Activated T-cell treated with anti-CD3 and anti-CD28 coated beads, Interleukin-2, amount 50 U/mL, for 4 hours (primary cell): ENCODE measurements at regions not wholly inside any gene's neighbourhood (a gene's known extent, or its start where the extent isn't known, plus 50 kb on each side); places are given as distances from the start of the nearest gene placed in this dataset.
"Not testable (repeated sequence)": the region's sequence is repeated elsewhere in the genome, so short reads cannot be mapped to it uniquely, and the experiment has no call there.

ENCODE experiments used
- ATAC-seq, 2 donors: fragments of 200-7000 bp; cut with Tn5 transposase; one replicate each; pipeline ENCODE4 v1.10.0; 2021
- DNase-seq: peaks from one replicate; pipeline ENCODE4 v3.0.0-alpha.2; 2020
- H3K27me3 Mint-ChIP-seq: one replicate; pipeline ENCODE4 v1.8.0; 2021; ENCODE audit warnings: low read depth, mixed read lengths
- H3K36me3 Mint-ChIP-seq: one replicate; pipeline ENCODE4 v1.8.0; 2022; ENCODE audit warnings: mixed read lengths; ENCODE audit not compliant: insufficient read depth
- H3K4me1 Mint-ChIP-seq: one replicate; pipeline ENCODE4 v1.8.0; 2021; ENCODE audit warnings: low read depth, mixed read lengths
- H3K4me3 Mint-ChIP-seq: one replicate; pipeline ENCODE4 v1.8.0; 2021; ENCODE audit warnings: mild to moderate bottlenecking, moderate library complexity, mixed read lengths
- H3K9me3 Mint-ChIP-seq: one replicate; pipeline ENCODE4 v1.8.0; 2021; ENCODE audit warnings: mixed read lengths

DNA sequence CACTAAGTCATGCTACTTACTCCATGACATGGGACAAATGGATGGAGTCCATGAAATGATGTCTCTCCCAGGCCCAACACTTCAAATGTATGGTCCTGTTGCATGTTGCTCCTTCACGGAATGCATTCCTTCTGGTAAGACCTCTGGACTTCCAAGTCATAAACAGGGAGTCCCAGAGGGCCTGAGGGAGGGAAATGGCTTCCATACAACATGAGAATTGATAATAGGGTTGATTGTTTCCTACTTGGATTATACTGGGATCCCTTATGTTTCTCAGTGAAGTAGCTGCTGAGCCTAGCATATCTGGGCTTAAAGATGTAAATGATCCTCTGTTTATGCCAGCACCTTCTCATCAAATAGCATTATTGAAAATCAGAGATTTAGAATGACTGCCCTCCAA lies 104.2 kb upstream of the MAGI3 start:
- ATAC-seq = no peak
- Mint-ChIP-seq H3K4me1 (no peaks in the 10 kb centered on the region), H3K27me3 (peaks cover 8% of the 10 kb centered on the region), H3K4me3 (no peak overlapping the region), H3K9me3 (no peaks in the 10 kb centered on the region), H3K36me3 (no peaks in the 10 kb centered on the region)
- no peak for DNase-seq

DNA sequence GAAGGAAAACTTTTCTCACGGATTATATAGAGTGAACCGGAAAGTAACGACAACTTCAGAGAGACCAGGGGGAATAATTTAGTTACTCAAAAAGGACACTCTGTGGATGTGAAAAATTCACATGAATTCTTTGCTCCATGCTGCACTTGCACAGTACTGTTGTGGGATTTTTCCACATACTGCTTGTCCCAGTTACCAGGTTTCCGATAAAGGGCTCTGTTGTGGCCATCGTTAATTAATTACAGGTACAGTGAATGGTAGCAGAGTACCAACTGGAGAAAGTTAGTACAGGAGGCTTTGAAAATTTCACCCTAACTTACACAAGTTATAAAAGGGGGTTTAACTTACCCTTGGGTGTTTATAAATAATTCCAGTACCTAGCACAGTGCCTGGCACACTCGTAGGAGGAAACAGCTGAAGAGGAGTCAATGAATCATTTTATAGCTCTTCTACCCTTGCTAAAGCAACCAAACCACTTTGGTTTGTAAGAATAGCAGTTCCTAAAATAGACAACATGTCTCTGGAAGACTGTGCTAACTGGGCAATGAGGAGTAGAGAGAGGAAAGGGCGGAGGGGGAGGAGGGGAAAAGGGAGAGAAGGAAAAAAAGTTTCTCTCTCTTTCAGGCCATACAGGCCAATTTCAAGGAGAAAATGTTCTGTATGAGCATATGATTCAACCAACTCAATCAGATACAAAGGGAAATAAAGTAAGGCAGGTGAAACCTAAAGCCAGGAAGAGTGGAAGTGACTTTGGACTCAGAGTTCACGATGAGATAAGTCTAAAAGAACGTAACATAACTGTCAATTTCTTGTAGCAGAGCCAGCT lies 98.3 kb upstream of the MAGI3 start:
- ATAC-seq (no peak), DNase-seq (no peak)
- no peak overlapping the region for H3K4me3 Mint-ChIP-seq
- H3K27me3 Mint-ChIP-seq = peaks cover 17% of the 10 kb centered on the region
- no peaks in the 10 kb centered on the region for H3K9me3 Mint-ChIP-seq
- H3K36me3 Mint-ChIP-seq = no peaks in the 10 kb centered on the region
- no peaks in the 10 kb centered on the region for H3K4me1 Mint-ChIP-seq

DNA sequence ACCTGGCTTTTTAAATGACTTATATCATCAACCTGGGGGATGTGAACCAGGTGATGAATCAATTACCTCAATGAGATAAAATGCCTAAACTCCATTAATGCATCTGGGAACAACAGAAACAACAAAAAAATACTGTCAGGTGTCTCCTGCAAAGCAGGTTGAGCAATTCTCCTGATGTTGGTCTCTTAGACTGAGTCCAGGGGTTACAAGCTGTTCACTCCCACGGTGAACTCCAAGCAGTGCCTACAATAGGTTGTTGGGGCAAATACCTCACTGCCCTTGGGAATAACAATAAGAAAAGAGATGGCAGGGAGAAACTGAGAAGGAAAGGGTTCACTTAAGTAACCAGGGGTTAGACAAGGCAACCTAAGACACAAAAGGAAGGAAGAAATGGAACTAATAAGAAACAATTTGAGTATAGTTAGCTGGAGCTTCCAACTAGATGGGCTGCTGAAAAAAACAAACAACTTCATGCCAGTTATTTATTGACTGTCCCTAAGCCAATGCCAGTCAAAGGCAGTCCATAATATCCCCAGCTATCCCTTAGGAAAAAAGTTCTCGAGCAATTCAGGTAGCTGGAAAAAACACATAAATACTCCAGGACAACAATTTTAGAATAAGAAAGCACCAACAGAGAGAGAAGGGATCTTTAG lies 97.6 kb upstream of the MAGI3 start:
- Mint-ChIP-seq H3K4me3 (no peak overlapping the region), H3K27me3 (peaks cover 17% of the 10 kb centered on the region), H3K36me3 (no peaks in the 10 kb centered on the region), H3K9me3 (no peaks in the 10 kb centered on the region), H3K4me1 (no peaks in the 10 kb centered on the region)
- ATAC-seq (no peak), DNase-seq (no peak)

DNA sequence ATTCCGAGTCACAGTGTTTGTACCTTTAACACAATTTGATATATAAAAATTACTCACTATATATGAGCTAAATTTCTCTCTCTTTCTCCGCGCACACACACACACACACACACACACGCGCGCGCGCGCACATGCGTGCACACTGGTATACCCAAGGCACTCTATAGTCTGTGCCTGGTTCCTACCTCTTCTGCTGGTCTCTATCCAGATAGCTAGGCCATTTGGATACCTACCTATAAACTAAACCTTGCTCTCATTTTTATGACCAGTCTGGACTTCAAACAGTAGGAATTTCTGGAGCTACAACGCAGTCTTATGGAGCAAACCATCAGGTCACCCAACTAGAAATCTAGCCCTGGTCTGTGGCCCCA lies 97.1 kb upstream of the MAGI3 start:
- no peak for DNase-seq
- Mint-ChIP-seq H3K4me1 (no peaks in the 10 kb centered on the region), H3K27me3 (peaks cover 17% of the 10 kb centered on the region), H3K4me3 (no peak overlapping the region), H3K36me3 (no peaks in the 10 kb centered on the region), H3K9me3 (no peaks in the 10 kb centered on the region)
- no peak for ATAC-seq

DNA sequence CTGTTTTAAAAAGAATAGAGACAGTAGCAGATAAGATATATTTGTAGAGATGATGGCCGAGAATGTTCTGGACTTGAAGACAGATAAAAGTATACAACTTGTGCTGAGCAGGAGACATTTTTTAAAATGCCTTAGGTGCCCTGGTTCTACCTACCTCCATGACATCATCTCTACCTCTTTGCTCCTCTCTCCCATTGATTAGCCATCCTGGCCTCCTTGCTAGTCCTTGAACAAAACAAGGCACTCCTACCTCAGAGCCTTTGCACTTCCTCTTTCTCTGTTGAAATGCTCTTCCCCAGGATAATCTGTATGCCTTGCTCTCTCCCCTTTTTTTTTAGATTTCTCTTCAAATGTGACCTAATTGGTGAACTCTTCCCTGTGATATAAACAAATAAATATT lies 92.6 kb upstream of the MAGI3 start:
- no peaks in the 10 kb centered on the region for H3K4me1 Mint-ChIP-seq
- H3K27me3 Mint-ChIP-seq = peaks cover 8% of the 10 kb centered on the region
- H3K4me3 Mint-ChIP-seq = no peak overlapping the region
- H3K9me3 Mint-ChIP-seq = no peaks in the 10 kb centered on the region
- H3K36me3 Mint-ChIP-seq = no peaks in the 10 kb centered on the region
- ATAC-seq (no peak), DNase-seq (no peak)

DNA sequence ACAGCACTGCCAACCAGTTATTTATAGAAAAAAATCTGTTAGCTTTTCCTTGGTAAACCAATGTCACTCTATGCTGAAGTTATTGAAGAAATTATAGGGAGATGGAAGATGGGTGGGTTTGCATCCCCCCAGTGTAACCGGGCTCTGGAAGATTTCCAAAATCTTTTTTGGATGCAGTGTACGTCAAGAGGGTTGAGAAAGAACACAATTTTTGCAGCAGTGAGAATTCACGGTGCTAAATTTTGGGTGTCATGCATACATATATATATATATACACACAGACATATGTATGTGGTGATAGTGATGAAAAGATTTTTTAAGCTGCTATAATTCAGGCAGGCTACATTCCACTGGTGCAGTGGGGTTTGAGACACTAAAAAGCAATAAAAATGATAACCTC lies 91.4 kb upstream of the MAGI3 start:
- ATAC-seq (no peak), DNase-seq (no peak)
- H3K36me3 Mint-ChIP-seq = no peaks in the 10 kb centered on the region
- no peak overlapping the region for H3K4me3 Mint-ChIP-seq
- H3K4me1 Mint-ChIP-seq = no peaks in the 10 kb centered on the region
- H3K27me3 Mint-ChIP-seq = peaks cover 3% of the 10 kb centered on the region
- no peaks in the 10 kb centered on the region for H3K9me3 Mint-ChIP-seq

DNA sequence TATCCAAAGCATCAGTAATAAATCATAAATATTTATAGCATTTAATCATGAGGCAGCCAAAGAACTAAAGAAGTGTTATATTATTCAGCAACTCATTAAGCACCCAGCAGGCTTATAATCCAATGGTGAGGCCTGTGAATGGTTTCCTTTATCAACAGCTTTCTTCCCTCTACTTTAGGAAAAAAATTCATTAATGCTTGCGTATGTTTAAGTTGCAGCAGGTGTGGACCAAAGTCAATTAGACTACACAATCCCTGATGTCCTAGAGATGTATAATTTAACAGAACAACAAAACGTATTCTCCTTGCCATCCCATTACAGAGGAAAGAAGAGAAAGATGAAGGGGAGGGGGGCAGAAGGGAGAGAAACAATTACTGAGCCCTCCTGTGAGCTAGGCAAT lies 87.7 kb upstream of the MAGI3 start:
- Mint-ChIP-seq H3K9me3 (no peaks in the 10 kb centered on the region), H3K4me1 (no peaks in the 10 kb centered on the region), H3K27me3 (no peaks in the 10 kb centered on the region), H3K36me3 (no peaks in the 10 kb centered on the region), H3K4me3 (no peak overlapping the region)
- ATAC-seq = no peak
- no peak for DNase-seq

DNA sequence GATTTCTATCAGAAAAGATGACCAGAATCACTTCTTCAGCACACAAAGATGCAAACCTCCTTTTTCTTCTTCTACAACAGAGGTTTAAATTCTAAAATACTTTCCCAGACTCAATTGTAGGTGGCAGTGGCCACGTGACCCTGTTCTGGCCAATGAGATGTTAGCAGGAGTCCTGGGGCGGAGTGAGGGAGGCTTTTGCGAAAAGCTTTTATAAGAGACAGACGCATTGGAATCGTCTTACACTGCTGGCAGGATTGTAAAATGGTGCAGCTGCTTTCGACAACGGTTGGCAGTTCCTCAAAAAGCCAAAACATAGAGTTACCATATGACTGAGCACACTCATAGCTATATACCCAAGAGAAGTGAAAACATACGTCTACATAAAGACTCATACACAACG lies 87.0 kb upstream of the MAGI3 start:
- H3K9me3 Mint-ChIP-seq = no peaks in the 10 kb centered on the region
- H3K4me1 Mint-ChIP-seq = peaks cover 2% of the 10 kb centered on the region
- ATAC-seq (no peak), DNase-seq (no peak)
- H3K27me3 Mint-ChIP-seq = no peaks in the 10 kb centered on the region
- H3K36me3 Mint-ChIP-seq = no peaks in the 10 kb centered on the region
- H3K4me3 Mint-ChIP-seq = no peak overlapping the region

DNA sequence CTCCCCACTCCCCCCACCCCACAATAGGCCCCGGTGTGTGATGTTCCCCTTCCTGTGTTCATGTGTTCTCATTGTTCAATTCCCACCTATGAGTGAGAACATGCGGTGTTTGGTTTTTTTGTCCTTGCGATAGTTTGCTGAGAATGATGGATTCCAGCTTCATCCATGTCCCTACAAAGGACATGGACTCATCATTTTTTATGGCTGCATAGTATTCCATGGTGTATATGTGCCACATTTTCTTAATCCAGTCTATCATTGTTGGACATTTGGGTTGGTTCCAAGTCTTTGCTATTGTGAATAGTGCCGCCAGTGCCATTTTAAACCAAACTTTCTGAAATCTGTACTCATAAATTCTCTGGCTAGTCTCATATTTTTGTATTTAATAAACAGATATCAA lies 85.3 kb upstream of the MAGI3 start:
- ATAC-seq, H3K4me3 Mint-ChIP-seq, H3K9me3 Mint-ChIP-seq, H3K4me1 Mint-ChIP-seq, DNase-seq, H3K36me3 Mint-ChIP-seq, H3K27me3 Mint-ChIP-seq: not testable (repeated sequence)

DNA sequence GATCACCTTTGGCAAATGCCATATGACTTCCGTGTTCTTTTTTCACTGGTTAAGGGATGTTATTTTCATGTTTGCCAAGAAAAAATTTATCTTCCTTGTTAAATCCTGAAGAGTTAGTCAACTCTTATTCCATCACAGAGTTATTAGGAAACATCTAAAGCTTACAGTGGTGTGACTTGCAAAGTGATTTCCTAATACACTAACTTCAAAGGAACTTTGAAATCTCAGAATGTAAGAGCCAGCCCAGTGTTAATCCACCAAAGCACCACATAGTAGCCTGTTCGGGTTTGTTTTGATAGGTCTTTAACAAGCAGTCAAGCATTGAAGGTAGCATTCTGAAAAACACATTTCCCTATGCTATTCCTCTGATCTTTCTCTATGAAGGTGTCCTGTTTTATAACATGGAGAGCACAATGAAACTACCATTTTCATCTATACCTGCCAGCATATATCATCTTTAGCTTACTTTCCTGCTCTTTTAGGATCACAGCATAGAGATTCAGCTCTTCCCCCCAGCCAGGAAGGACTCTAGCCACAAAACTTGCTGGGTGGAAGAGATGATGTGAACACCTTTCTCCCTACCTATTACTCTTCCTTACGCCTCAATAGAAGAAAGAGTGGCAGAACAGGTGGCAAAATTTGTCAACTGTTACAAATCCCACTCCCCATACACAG lies 82.4 kb upstream of the MAGI3 start:
- Mint-ChIP-seq H3K4me3 (no peak overlapping the region), H3K27me3 (peaks cover 22% of the 10 kb centered on the region), H3K36me3 (peaks cover 2% of the 10 kb centered on the region), H3K9me3 (peaks cover 9% of the 10 kb centered on the region), H3K4me1 (peaks cover 2% of the 10 kb centered on the region)
- no peak for DNase-seq
- no peak for ATAC-seq

DNA sequence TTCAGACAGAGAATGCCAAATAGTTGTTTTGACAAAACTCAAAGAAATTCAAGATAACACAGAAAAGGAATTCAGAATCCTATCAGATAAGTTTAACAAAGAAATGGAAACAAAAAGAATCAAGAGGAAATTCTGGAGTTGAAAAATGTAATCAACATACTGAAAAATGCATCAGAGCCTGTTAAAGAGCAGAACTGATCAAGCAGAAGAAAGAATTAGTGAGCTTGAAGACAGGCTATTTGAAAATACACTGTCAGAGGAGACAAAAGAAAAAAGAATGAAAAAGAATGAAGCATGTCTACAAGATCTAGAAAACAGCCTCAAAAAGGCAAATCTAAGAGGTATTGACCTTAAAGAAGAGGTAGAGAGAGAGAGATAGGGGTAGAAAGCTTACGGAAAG lies 77.7 kb upstream of the MAGI3 start:
- not testable (repeated sequence) for ATAC-seq, H3K4me1 Mint-ChIP-seq, DNase-seq, H3K36me3 Mint-ChIP-seq, H3K4me3 Mint-ChIP-seq
- Mint-ChIP-seq H3K27me3 (peaks cover 26% of the 10 kb centered on the region), H3K9me3 (peaks cover 19% of the 10 kb centered on the region)

DNA sequence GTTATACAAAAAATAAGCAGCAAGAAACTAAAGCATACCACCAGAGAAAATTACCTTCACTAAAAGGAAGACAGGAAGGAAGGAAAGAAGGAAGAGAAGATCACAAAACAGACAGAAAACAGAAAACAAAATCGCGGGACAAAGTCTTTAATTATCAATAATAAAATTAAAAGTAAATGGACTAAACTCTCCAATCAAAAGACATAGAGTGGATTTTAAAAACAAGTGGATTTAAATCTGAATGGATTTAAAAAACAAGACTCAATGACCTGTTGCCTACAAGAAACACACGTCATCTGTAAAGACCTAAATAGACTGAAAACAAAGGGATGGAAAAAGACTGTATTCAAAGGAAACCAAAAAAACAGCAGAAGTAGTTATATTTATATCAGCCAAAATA lies 75.7 kb upstream of the MAGI3 start:
- H3K9me3 Mint-ChIP-seq = peaks cover 19% of the 10 kb centered on the region
- no peaks in the 10 kb centered on the region for H3K4me1 Mint-ChIP-seq
- H3K27me3 Mint-ChIP-seq = peaks cover 23% of the 10 kb centered on the region
- H3K36me3 Mint-ChIP-seq = peaks cover 2% of the 10 kb centered on the region
- no peak overlapping the region for H3K4me3 Mint-ChIP-seq
- DNase-seq (no peak), ATAC-seq (no peak)

DNA sequence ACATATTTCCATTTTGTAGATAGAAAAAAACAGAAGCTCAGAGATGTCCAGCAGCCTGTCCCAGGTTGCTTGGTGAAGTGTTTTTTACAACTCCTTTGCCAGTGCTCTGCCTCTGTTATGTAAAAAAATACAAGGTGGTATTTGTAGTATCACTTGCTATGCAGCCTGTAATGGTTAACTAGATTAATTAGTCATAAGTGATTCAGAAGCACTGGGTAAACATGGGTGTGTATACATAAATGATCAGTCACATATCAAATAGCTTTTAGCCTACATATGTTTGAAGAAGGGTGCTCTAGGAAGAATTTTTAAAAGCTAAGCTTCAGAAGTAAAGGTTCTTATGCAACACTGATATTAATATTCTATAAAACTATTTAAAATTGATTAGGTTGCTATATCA lies 70.0 kb upstream of the MAGI3 start:
- no peaks in the 10 kb centered on the region for H3K4me1 Mint-ChIP-seq
- ATAC-seq (no peak), DNase-seq (no peak)
- no peaks in the 10 kb centered on the region for H3K36me3 Mint-ChIP-seq
- no peaks in the 10 kb centered on the region for H3K9me3 Mint-ChIP-seq
- no peak overlapping the region for H3K4me3 Mint-ChIP-seq
- no peaks in the 10 kb centered on the region for H3K27me3 Mint-ChIP-seq

DNA sequence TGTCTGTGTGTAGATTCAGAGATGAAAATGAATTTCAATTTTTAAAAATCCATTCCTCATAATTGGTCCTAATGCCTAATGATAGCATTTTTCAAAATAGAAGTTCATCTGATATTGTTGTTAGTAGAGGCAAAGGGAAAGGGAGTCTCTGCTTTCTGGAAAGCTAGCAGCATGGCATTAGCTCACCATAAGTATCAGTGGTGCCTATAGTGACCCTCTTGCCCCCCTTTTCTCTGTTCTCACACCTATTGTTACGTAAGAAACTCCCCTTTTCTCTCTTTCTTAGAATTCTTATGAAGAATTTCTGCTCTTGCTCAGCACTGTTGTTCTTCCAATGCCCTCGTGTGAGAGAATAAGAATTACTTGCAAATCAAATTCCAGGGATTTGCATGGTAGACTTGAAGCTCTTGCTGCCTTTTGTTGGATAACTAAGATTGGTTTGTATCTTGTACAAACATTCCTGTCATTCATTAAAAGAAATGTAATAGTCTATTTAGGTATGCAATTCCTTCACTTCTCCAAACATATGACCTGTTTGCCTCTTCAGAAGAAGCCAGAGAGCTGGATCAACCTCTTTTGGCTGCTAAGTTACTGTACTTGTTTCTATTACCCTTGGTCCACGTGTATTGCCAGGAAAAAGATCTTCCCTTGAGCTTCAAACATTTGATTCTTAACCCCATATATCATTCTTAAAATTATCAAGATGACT lies 69.2 kb upstream of the MAGI3 start:
- no peak for DNase-seq
- Mint-ChIP-seq H3K4me1 (no peaks in the 10 kb centered on the region), H3K36me3 (no peaks in the 10 kb centered on the region), H3K4me3 (no peak overlapping the region), H3K27me3 (no peaks in the 10 kb centered on the region), H3K9me3 (no peaks in the 10 kb centered on the region)
- no peak for ATAC-seq
